ENCODE measurements at regions not wholly inside any gene's neighbourhood (a gene's known extent, or its start where the extent isn't known, plus 50 kb on each side); places are given as distances from the start of the nearest gene placed in this dataset.

DNA sequence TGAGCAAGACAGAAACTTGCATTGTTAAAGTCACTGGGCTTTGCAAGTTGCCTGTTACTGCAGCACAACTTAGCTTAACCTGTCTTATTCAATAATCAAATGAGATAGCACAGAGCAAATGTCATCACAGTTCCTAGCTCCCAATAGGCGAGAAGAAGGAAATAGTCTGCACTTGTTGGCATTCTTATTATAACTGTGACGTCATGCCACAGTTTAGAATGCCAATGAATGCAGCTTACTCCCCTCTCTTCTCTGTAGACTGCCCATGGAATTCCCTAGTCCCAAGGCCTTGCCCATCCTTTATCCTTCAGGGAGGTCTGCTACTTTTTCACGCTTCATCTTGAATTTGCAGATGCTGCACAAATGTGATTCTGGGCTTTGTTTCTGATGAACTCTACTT lies 1094.9 kb upstream of the AUTS2 start:
- Histone ChIP-seq H3K36me3 (no peaks in the 10 kb centered on the region), H3K27ac (no peak overlapping the region), H3K4me1 (ENCODE audit: insufficient read depth) (no peaks in the 10 kb centered on the region), H3K9me3 (no peaks in the 10 kb centered on the region), H3K27me3 (no peaks in the 10 kb centered on the region), H3K4me3 (no peak overlapping the region)
- no peak for DNase-seq
- intact Hi-C loops (cut with DNase I) = no loop called here
- 92 to 95% (median 93%) methylated on average over 3 of the region's 3 CpGs for WGBS, 3 donors
- TF ChIP-seq POLR2A (IDR thresholded peaks at IDR 0.05) = no peak

GRCh38 chr7:68504716-68505115 lies 1093.6 kb upstream of the AUTS2 start:
- Histone ChIP-seq H3K9me3 (peaks cover 0 to 4% of the 10 kb centered on the region in 2 donors), H3K27me3 (no peaks in the 10 kb centered on the region), H3K36me3 (no peaks in the 10 kb centered on the region), H3K4me3 (no peak overlapping the region), H3K4me1 (ENCODE audit: insufficient read depth) (no peaks in the 10 kb centered on the region), H3K27ac (no peak overlapping the region)
- intact Hi-C loops (cut with DNase I) = no loop called here
- TF ChIP-seq POLR2A (IDR thresholded peaks at IDR 0.05) (no peak), EP300 (IDR thresholded peaks at IDR 0.05) (no peak)
- TF ChIP-seq, protein P1, sequence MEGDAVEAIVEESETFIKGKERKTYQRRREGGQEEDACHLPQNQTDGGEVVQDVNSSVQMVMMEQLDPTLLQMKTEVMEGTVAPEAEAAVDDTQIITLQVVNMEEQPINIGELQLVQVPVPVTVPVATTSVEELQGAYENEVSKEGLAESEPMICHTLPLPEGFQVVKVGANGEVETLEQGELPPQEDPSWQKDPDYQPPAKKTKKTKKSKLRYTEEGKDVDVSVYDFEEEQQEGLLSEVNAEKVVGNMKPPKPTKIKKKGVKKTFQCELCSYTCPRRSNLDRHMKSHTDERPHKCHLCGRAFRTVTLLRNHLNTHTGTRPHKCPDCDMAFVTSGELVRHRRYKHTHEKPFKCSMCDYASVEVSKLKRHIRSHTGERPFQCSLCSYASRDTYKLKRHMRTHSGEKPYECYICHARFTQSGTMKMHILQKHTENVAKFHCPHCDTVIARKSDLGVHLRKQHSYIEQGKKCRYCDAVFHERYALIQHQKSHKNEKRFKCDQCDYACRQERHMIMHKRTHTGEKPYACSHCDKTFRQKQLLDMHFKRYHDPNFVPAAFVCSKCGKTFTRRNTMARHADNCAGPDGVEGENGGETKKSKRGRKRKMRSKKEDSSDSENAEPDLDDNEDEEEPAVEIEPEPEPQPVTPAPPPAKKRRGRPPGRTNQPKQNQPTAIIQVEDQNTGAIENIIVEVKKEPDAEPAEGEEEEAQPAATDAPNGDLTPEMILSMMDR (IDR thresholded peaks at IDR 0.05) = no peak
- peak in 1 of 5 donors; percentile 15 for DNase-seq
- WGBS, 3 donors = 4 to 24% (median 5%) methylated on average over 1 of the region's 1 CpG

GRCh38 chr7:68505721-68506120 lies 1092.6 kb upstream of the AUTS2 start:
- DNase-seq = no peak
- WGBS, 3 donors = 36 to 63% (median 46%) methylated on average over 4 of the region's 4 CpGs
- no peak for TF ChIP-seq EP300 (IDR thresholded peaks at IDR 0.05)
- TF ChIP-seq, protein P1 (IDR thresholded peaks at IDR 0.05) = no peak
- no peak for TF ChIP-seq POLR2A (IDR thresholded peaks at IDR 0.05)
- Histone ChIP-seq H3K4me1 (ENCODE audit: insufficient read depth) (no peaks in the 10 kb centered on the region), H3K27ac (no peak overlapping the region), H3K4me3 (no peak overlapping the region), H3K9me3 (peaks cover 0 to 4% of the 10 kb centered on the region in 2 donors), H3K36me3 (no peaks in the 10 kb centered on the region), H3K27me3 (no peaks in the 10 kb centered on the region)
- intact Hi-C loops (cut with DNase I) = no loop called here

- Histone ChIP-seq H3K27ac (no peak overlapping the region), H3K9me3 (peaks cover 0 to 4% of the 10 kb centered on the region in 2 donors), H3K36me3 (no peaks in the 10 kb centered on the region), H3K4me3 (no peak overlapping the region), H3K4me1 (ENCODE audit: insufficient read depth) (no peaks in the 10 kb centered on the region), H3K27me3 (no peaks in the 10 kb centered on the region)
- no peak for TF ChIP-seq EP300 (IDR thresholded peaks at IDR 0.05)
- TF ChIP-seq, protein P1 (IDR thresholded peaks at IDR 0.05) = no peak
- no peak for TF ChIP-seq POLR2A (IDR thresholded peaks at IDR 0.05)
- WGBS, 3 donors = 66 to 69% (median 68%) methylated on average over 4 of the region's 4 CpGs
- DNase-seq = no peak
- intact Hi-C loops (cut with DNase I) = no loop called here
Observed at GRCh38 chr7:68507668-68508067, 1090.6 kb upstream of the AUTS2 start.

GRCh38 chr7:68509054-68509453 lies 1089.2 kb upstream of the AUTS2 start:
- Histone ChIP-seq H3K4me3 (no peak overlapping the region), H3K27ac (no peak overlapping the region), H3K4me1 (ENCODE audit: insufficient read depth) (no peaks in the 10 kb centered on the region), H3K9me3 (peaks cover 0 to 4% of the 10 kb centered on the region in 2 donors), H3K36me3 (no peaks in the 10 kb centered on the region), H3K27me3 (no peaks in the 10 kb centered on the region)
- 75 to 96% (median 96%) methylated on average over 3 of the region's 3 CpGs for WGBS, 3 donors
- no peak for DNase-seq
- intact Hi-C loops (cut with DNase I) = no loop called here
- TF ChIP-seq EP300 (IDR thresholded peaks at IDR 0.05) (no peak), POLR2A (IDR thresholded peaks at IDR 0.05) (no peak)
- TF ChIP-seq, protein P1 (IDR thresholded peaks at IDR 0.05) = no peak

Measured in ovary (tissue), 7 donors.